RPMI7951 (cell line): ENCODE measurements at regions not wholly inside any gene's neighbourhood (a gene's known extent, or its start where the extent isn't known, plus 50 kb on each side); places are given as distances from the start of the nearest gene placed in this dataset.

Experiments
- DNase-seq: peaks from one replicate; pipeline ENCODE4 v3.0.0-alpha.2; 2012; ENCODE audit warnings: low read depth

GRCh38 chr12:91793676-91794075 is 352.0 kb downstream of the BTG1 start:
- DNase-seq = no peak

- no peak for DNase-seq
Measured at GRCh38 chr12:91792597-91792996, 353.0 kb downstream of the BTG1 start.

GRCh38 chr12:91786499-91787272 is 359.0 kb downstream of the BTG1 start:
- DNase-seq = no peak

GRCh38 chr12:91785655-91786498 is 359.8 kb downstream of the BTG1 start:
- no peak for DNase-seq

- DNase-seq = peak; percentile 13
Measured at GRCh38 chr12:91781114-91781513, 364.5 kb downstream of the BTG1 start.

- peak; percentile 94 for DNase-seq
Measured at GRCh38 chr12:91778938-91779400, 366.7 kb downstream of the BTG1 start.

- peak; percentile 8 for DNase-seq
Measured at GRCh38 chr12:91778091-91778832, 367.4 kb downstream of the BTG1 start.

GRCh38 chr12:91777268-91777992 is 368.2 kb downstream of the BTG1 start:
- DNase-seq = peak; percentile 74

- peak; percentile 68 for DNase-seq
Measured at GRCh38 chr12:91774434-91774921, 371.2 kb downstream of the BTG1 start.

- DNase-seq = no peak
Measured at GRCh38 chr12:91773749-91774429, 371.8 kb downstream of the BTG1 start.

GRCh38 chr12:91772411-91772810 is 373.2 kb downstream of the BTG1 start:
- no peak for DNase-seq

GRCh38 chr12:91769736-91770135 is 375.9 kb downstream of the BTG1 start:
- DNase-seq = no peak

GRCh38 chr12:91767237-91767636 is 378.4 kb downstream of the BTG1 start:
- DNase-seq = no peak

GRCh38 chr12:91766454-91766853 is 379.2 kb downstream of the BTG1 start:
- DNase-seq = no peak

- no peak for DNase-seq
Measured at GRCh38 chr12:91763654-91764370, 381.8 kb downstream of the BTG1 start.

GRCh38 chr12:91753649-91754048 is 392.0 kb downstream of the BTG1 start:
- DNase-seq = no peak

- DNase-seq = no peak
Measured at GRCh38 chr12:91746976-91747375, 398.7 kb downstream of the BTG1 start.

GRCh38 chr12:91744597-91744996 is 401.0 kb downstream of the BTG1 start:
- no peak for DNase-seq

GRCh38 chr12:91743704-91744321 is 401.8 kb downstream of the BTG1 start:
- peak; percentile 5 for DNase-seq

GRCh38 chr12:91743280-91743679 is 402.4 kb downstream of the BTG1 start:
- no peak for DNase-seq
